ENCODE measurements at regions not wholly inside any gene's neighbourhood (a gene's known extent, or its start where the extent isn't known, plus 50 kb on each side); places are given as distances from the start of the nearest gene placed in this dataset.

- Histone ChIP-seq H3K27me3 (ENCODE audit: control insufficient read depth, insufficient read depth, low read length) (no peaks in the 10 kb centered on the region), H3K4me1 (ENCODE audit: control insufficient read depth, insufficient read depth, low read length) (no peaks in the 10 kb centered on the region), H3K36me3 (ENCODE audit: control insufficient read depth, insufficient read depth, low read length) (no peaks in the 10 kb centered on the region), H3K4me3 (ENCODE audit: low read depth, low read length) (no peak overlapping the region), H3K27ac (ENCODE audit: low read depth, low read length) (no peak overlapping the region), H3K9me3 (ENCODE audit: control insufficient read depth, insufficient read depth, low read length) (no peaks in the 10 kb centered on the region)
- no peak for DNase-seq (ENCODE audit: low read depth in 4 of 6, low spot score in 6 of 6)
- WGBS (ENCODE audit: insufficient coverage), result 80% methylated on average over 1 of the region's 4 CpGs
Measured at GRCh38 chr6:119620846-119621555, 271.4 kb upstream of the MAN1A1 start.

- H3K9me3 ChIP-seq (ENCODE audit: control insufficient read depth, insufficient read depth, low read length), result no peaks in the 10 kb centered on the region
- H3K27ac ChIP-seq (ENCODE audit: low read depth, low read length), result no peak overlapping the region
- H3K4me3 ChIP-seq (ENCODE audit: low read depth, low read length), result no peak overlapping the region
- DNase-seq (ENCODE audit: low read depth in 4 of 6, low spot score in 6 of 6), result no peak
- no peaks in the 10 kb centered on the region for H3K27me3 ChIP-seq (ENCODE audit: control insufficient read depth, insufficient read depth, low read length)
- H3K36me3 ChIP-seq (ENCODE audit: control insufficient read depth, insufficient read depth, low read length), result no peaks in the 10 kb centered on the region
- no peaks in the 10 kb centered on the region for H3K4me1 ChIP-seq (ENCODE audit: control insufficient read depth, insufficient read depth, low read length)
- WGBS (ENCODE audit: insufficient coverage), result no CpG with 5 or more reads among the region's 1 CpG
Measured at GRCh38 chr6:119614138-119614537, 264.6 kb upstream of the MAN1A1 start.

- H3K27ac ChIP-seq (ENCODE audit: low read depth, low read length), result no peak overlapping the region
- H3K4me3 ChIP-seq (ENCODE audit: low read depth, low read length), result no peak overlapping the region
- no peaks in the 10 kb centered on the region for H3K27me3 ChIP-seq (ENCODE audit: control insufficient read depth, insufficient read depth, low read length)
- no peaks in the 10 kb centered on the region for H3K9me3 ChIP-seq (ENCODE audit: control insufficient read depth, insufficient read depth, low read length)
- H3K4me1 ChIP-seq (ENCODE audit: control insufficient read depth, insufficient read depth, low read length), result no peaks in the 10 kb centered on the region
- peak in 2 of 6 donors; percentile 5 to 10 for DNase-seq (ENCODE audit: low read depth in 4 of 6, low spot score in 6 of 6)
- no peaks in the 10 kb centered on the region for H3K36me3 ChIP-seq (ENCODE audit: control insufficient read depth, insufficient read depth, low read length)
Measured at GRCh38 chr6:119612911-119613381, 263.4 kb upstream of the MAN1A1 start.

GRCh38 chr6:119612176-119612891 lies 262.8 kb upstream of the MAN1A1 start:
- DNase-seq (ENCODE audit: low read depth in 4 of 6, low spot score in 6 of 6), result peak in 1 of 6 donors; percentile 9
- H3K4me3 ChIP-seq (ENCODE audit: low read depth, low read length), result no peak overlapping the region
- no CpG with 5 or more reads among the region's 3 CpGs for WGBS (ENCODE audit: insufficient coverage)
- H3K4me1 ChIP-seq (ENCODE audit: control insufficient read depth, insufficient read depth, low read length), result no peaks in the 10 kb centered on the region
- no peaks in the 10 kb centered on the region for H3K27me3 ChIP-seq (ENCODE audit: control insufficient read depth, insufficient read depth, low read length)
- no peaks in the 10 kb centered on the region for H3K36me3 ChIP-seq (ENCODE audit: control insufficient read depth, insufficient read depth, low read length)
- no peak overlapping the region for H3K27ac ChIP-seq (ENCODE audit: low read depth, low read length)
- no peaks in the 10 kb centered on the region for H3K9me3 ChIP-seq (ENCODE audit: control insufficient read depth, insufficient read depth, low read length)

GRCh38 chr6:119610754-119611153 lies 261.2 kb upstream of the MAN1A1 start:
- Histone ChIP-seq H3K4me1 (ENCODE audit: control insufficient read depth, insufficient read depth, low read length) (no peaks in the 10 kb centered on the region), H3K27ac (ENCODE audit: low read depth, low read length) (no peak overlapping the region), H3K27me3 (ENCODE audit: control insufficient read depth, insufficient read depth, low read length) (no peaks in the 10 kb centered on the region), H3K4me3 (ENCODE audit: low read depth, low read length) (no peak overlapping the region), H3K36me3 (ENCODE audit: control insufficient read depth, insufficient read depth, low read length) (no peaks in the 10 kb centered on the region), H3K9me3 (ENCODE audit: control insufficient read depth, insufficient read depth, low read length) (no peaks in the 10 kb centered on the region)
- DNase-seq (ENCODE audit: low read depth in 4 of 6, low spot score in 6 of 6), result no peak
- WGBS (ENCODE audit: insufficient coverage), result 89% methylated on average over 1 of the region's 1 CpG

GRCh38 chr6:119610265-119610664 lies 260.7 kb upstream of the MAN1A1 start:
- Histone ChIP-seq H3K9me3 (ENCODE audit: control insufficient read depth, insufficient read depth, low read length) (no peaks in the 10 kb centered on the region), H3K36me3 (ENCODE audit: control insufficient read depth, insufficient read depth, low read length) (no peaks in the 10 kb centered on the region), H3K4me1 (ENCODE audit: control insufficient read depth, insufficient read depth, low read length) (no peaks in the 10 kb centered on the region), H3K27ac (ENCODE audit: low read depth, low read length) (no peak overlapping the region), H3K4me3 (ENCODE audit: low read depth, low read length) (no peak overlapping the region), H3K27me3 (ENCODE audit: control insufficient read depth, insufficient read depth, low read length) (no peaks in the 10 kb centered on the region)
- DNase-seq (ENCODE audit: low read depth in 4 of 6, low spot score in 6 of 6), result no peak

- no peaks in the 10 kb centered on the region for H3K36me3 ChIP-seq (ENCODE audit: control insufficient read depth, insufficient read depth, low read length)
- no peaks in the 10 kb centered on the region for H3K4me1 ChIP-seq (ENCODE audit: control insufficient read depth, insufficient read depth, low read length)
- DNase-seq (ENCODE audit: low read depth in 4 of 6, low spot score in 6 of 6), result no peak
- no peak overlapping the region for H3K4me3 ChIP-seq (ENCODE audit: low read depth, low read length)
- no peaks in the 10 kb centered on the region for H3K27me3 ChIP-seq (ENCODE audit: control insufficient read depth, insufficient read depth, low read length)
- WGBS (ENCODE audit: insufficient coverage), result 83% methylated on average over 1 of the region's 1 CpG
- no peaks in the 10 kb centered on the region for H3K9me3 ChIP-seq (ENCODE audit: control insufficient read depth, insufficient read depth, low read length)
- no peak overlapping the region for H3K27ac ChIP-seq (ENCODE audit: low read depth, low read length)
Measured at GRCh38 chr6:119609865-119610264, 260.3 kb upstream of the MAN1A1 start.

GRCh38 chr6:119608994-119609393 lies 259.4 kb upstream of the MAN1A1 start:
- Histone ChIP-seq H3K4me3 (ENCODE audit: low read depth, low read length) (no peak overlapping the region), H3K27me3 (ENCODE audit: control insufficient read depth, insufficient read depth, low read length) (no peaks in the 10 kb centered on the region), H3K36me3 (ENCODE audit: control insufficient read depth, insufficient read depth, low read length) (no peaks in the 10 kb centered on the region), H3K9me3 (ENCODE audit: control insufficient read depth, insufficient read depth, low read length) (no peaks in the 10 kb centered on the region), H3K27ac (ENCODE audit: low read depth, low read length) (no peak overlapping the region), H3K4me1 (ENCODE audit: control insufficient read depth, insufficient read depth, low read length) (no peaks in the 10 kb centered on the region)
- DNase-seq (ENCODE audit: low read depth in 4 of 6, low spot score in 6 of 6), result no peak
- WGBS (ENCODE audit: insufficient coverage), result 88% methylated on average over 4 of the region's 4 CpGs

GRCh38 chr6:119604124-119604523 lies 254.6 kb upstream of the MAN1A1 start:
- Histone ChIP-seq H3K27me3 (ENCODE audit: control insufficient read depth, insufficient read depth, low read length) (no peaks in the 10 kb centered on the region), H3K36me3 (ENCODE audit: control insufficient read depth, insufficient read depth, low read length) (no peaks in the 10 kb centered on the region), H3K9me3 (ENCODE audit: control insufficient read depth, insufficient read depth, low read length) (no peaks in the 10 kb centered on the region), H3K4me3 (ENCODE audit: low read depth, low read length) (no peak overlapping the region), H3K4me1 (ENCODE audit: control insufficient read depth, insufficient read depth, low read length) (no peaks in the 10 kb centered on the region), H3K27ac (ENCODE audit: low read depth, low read length) (no peak overlapping the region)
- WGBS (ENCODE audit: insufficient coverage), result 75% methylated on average over 1 of the region's 1 CpG
- no peak for DNase-seq (ENCODE audit: low read depth in 4 of 6, low spot score in 6 of 6)

- no peaks in the 10 kb centered on the region for H3K4me1 ChIP-seq (ENCODE audit: control insufficient read depth, insufficient read depth, low read length)
- H3K27me3 ChIP-seq (ENCODE audit: control insufficient read depth, insufficient read depth, low read length), result no peaks in the 10 kb centered on the region
- 95% methylated on average over 4 of the region's 5 CpGs for WGBS (ENCODE audit: insufficient coverage)
- no peak for DNase-seq (ENCODE audit: low read depth in 4 of 6, low spot score in 6 of 6)
- no peaks in the 10 kb centered on the region for H3K9me3 ChIP-seq (ENCODE audit: control insufficient read depth, insufficient read depth, low read length)
- H3K36me3 ChIP-seq (ENCODE audit: control insufficient read depth, insufficient read depth, low read length), result no peaks in the 10 kb centered on the region
- no peak overlapping the region for H3K4me3 ChIP-seq (ENCODE audit: low read depth, low read length)
- H3K27ac ChIP-seq (ENCODE audit: low read depth, low read length), result no peak overlapping the region
Measured at GRCh38 chr6:119603501-119603900, 253.9 kb upstream of the MAN1A1 start.
